ENCODE measurements at regions not wholly inside any gene's neighbourhood (a gene's known extent, or its start where the extent isn't known, plus 50 kb on each side); places are given as distances from the start of the nearest gene placed in this dataset.
A peak's percentile ranks its signal among the peaks of the same experiment; 100 is the strongest.

GRCh38 chr6:18324706-18325042, 60.3 kb upstream of the DEK start:
- Histone ChIP-seq H3K4me1 (ENCODE audit: insufficient read depth, low read length, severe bottlenecking) (peaks cover 55% of the 10 kb centered on the region), H2AFZ (ENCODE audit: low read length) (peak overlapping the region; percentile 57; the same call in 1 of the 2 replicates), H4K20me1 (ENCODE audit: insufficient read depth, low read length) (no peaks in the 10 kb centered on the region), H3K9me2 (ENCODE audit: low read depth, low read length) (no peaks in the 10 kb centered on the region), H3K36me3 (ENCODE audit: insufficient read depth, low read length) (no peaks in the 10 kb centered on the region; the same call in 1 of the 2 replicates), H3K4me2 (ENCODE audit: low read length) (peak overlapping the region; percentile 45), H3K79me2 (ENCODE audit: insufficient read depth, low read length) (no peaks in the 10 kb centered on the region), H3K27me3 (ENCODE audit: insufficient read depth, low read length) (no peaks in the 10 kb centered on the region), H3K27ac (ENCODE audit: low read depth, low read length, poor library complexity, severe bottlenecking) (peak overlapping the region; percentile 71), H3K9me3 (ENCODE audit: low read length) (no peaks in the 10 kb centered on the region), H3F3A (ENCODE audit: insufficient read depth, low read length) (no peaks in the 10 kb centered on the region; the same call in 1 of the 2 replicates), H3K4me3 (ENCODE audit: low read depth, low read length, poor library complexity, severe bottlenecking) (no peak overlapping the region), H3K9ac (ENCODE audit: low read length) (0 out of 2 replicates have a peak overlapping the region, but pooled peaks have one; percentile 4)
- TF ChIP-seq EZH2 (IDR thresholded peaks at IDR 0.05; ENCODE audit: borderline replicate concordance, low read length) (no peak), CTCF (IDR thresholded peaks at IDR 0.05; ENCODE audit: low read length) (no peak)

GRCh38 chr6:18323935-18324705, 59.8 kb upstream of the DEK start:
- 0 out of 2 replicates have a peak overlapping the region, but pooled peaks have one; percentile 4 for H3K9ac ChIP-seq (ENCODE audit: low read length)
- no peaks in the 10 kb centered on the region for H3K27me3 ChIP-seq (ENCODE audit: insufficient read depth, low read length)
- peak; percentile 82 for TF ChIP-seq CTCF (IDR thresholded peaks at IDR 0.05; ENCODE audit: low read length)
- no peak for TF ChIP-seq EZH2 (IDR thresholded peaks at IDR 0.05; ENCODE audit: borderline replicate concordance, low read length)
- H3K79me2 ChIP-seq (ENCODE audit: insufficient read depth, low read length): no peaks in the 10 kb centered on the region
- H3K27ac ChIP-seq (ENCODE audit: low read depth, low read length, poor library complexity, severe bottlenecking): peak overlapping the region; percentile 71
- peaks cover 49% of the 10 kb centered on the region for H3K4me1 ChIP-seq (ENCODE audit: insufficient read depth, low read length, severe bottlenecking)
- H3K9me3 ChIP-seq (ENCODE audit: low read length): no peaks in the 10 kb centered on the region
- H4K20me1 ChIP-seq (ENCODE audit: insufficient read depth, low read length): no peaks in the 10 kb centered on the region
- H3K36me3 ChIP-seq (ENCODE audit: insufficient read depth, low read length): no peaks in the 10 kb centered on the region; the same call in 1 of the 2 replicates
- no peaks in the 10 kb centered on the region for H3F3A ChIP-seq (ENCODE audit: insufficient read depth, low read length)
- H2AFZ ChIP-seq (ENCODE audit: low read length): peak overlapping the region; percentile 57; the same call in 1 of the 2 replicates
- no peak overlapping the region for H3K4me3 ChIP-seq (ENCODE audit: low read depth, low read length, poor library complexity, severe bottlenecking)
- no peaks in the 10 kb centered on the region for H3K9me2 ChIP-seq (ENCODE audit: low read depth, low read length)
- H3K4me2 ChIP-seq (ENCODE audit: low read length): peak overlapping the region; percentile 45

- Histone ChIP-seq H3K27ac (ENCODE audit: low read depth, low read length, poor library complexity, severe bottlenecking) (no peak overlapping the region), H3K4me1 (ENCODE audit: insufficient read depth, low read length, severe bottlenecking) (no peaks in the 10 kb centered on the region), H3K9me2 (ENCODE audit: low read depth, low read length) (no peaks in the 10 kb centered on the region), H4K20me1 (ENCODE audit: insufficient read depth, low read length) (no peaks in the 10 kb centered on the region), H3K79me2 (ENCODE audit: insufficient read depth, low read length) (no peaks in the 10 kb centered on the region), H3K36me3 (ENCODE audit: insufficient read depth, low read length) (no peaks in the 10 kb centered on the region; the same call in 1 of the 2 replicates), H3K9me3 (ENCODE audit: low read length) (no peaks in the 10 kb centered on the region), H3K4me2 (ENCODE audit: low read length) (no peak overlapping the region), H3K4me3 (ENCODE audit: low read depth, low read length, poor library complexity, severe bottlenecking) (no peak overlapping the region), H3K27me3 (ENCODE audit: insufficient read depth, low read length) (no peaks in the 10 kb centered on the region), H3K9ac (ENCODE audit: low read length) (no peak overlapping the region), H2AFZ (ENCODE audit: low read length) (no peak overlapping the region), H3F3A (ENCODE audit: insufficient read depth, low read length) (no peaks in the 10 kb centered on the region)
- TF ChIP-seq CTCF (IDR thresholded peaks at IDR 0.05; ENCODE audit: low read length): no peak
- TF ChIP-seq EZH2 (IDR thresholded peaks at IDR 0.05; ENCODE audit: borderline replicate concordance, low read length): no peak
Measured at GRCh38 chr6:18317850-18318249, 53.5 kb upstream of the DEK start.

All from OCI-LY1 (cell line).